ENCODE measurements at regions not wholly inside any gene's neighbourhood (a gene's known extent, or its start where the extent isn't known, plus 50 kb on each side); places are given as distances from the start of the nearest gene placed in this dataset.
"Not testable (repeated sequence)": the region's sequence is repeated elsewhere in the genome, so short reads cannot be mapped to it uniquely, and the experiment has no call there.

GRCh38 chr6:4210629-4211419, 75.4 kb upstream of the ECI2 start:
- Histone ChIP-seq H3K9me3 (ENCODE audit: low read length) (peaks cover 5% of the 10 kb centered on the region; the same call in 1 of the 2 replicates), H3K27me3 (ENCODE audit: low read length) (no peaks in the 10 kb centered on the region), H2AFZ (ENCODE audit: low read length) (no peak overlapping the region), H3K9ac (ENCODE audit: low read length) (no peak overlapping the region), H3K4me3 (ENCODE audit: low read length) (no peak overlapping the region), H3K4me1 (ENCODE audit: low read length) (no peaks in the 10 kb centered on the region), H3K79me2 (ENCODE audit: low read length) (no peaks in the 10 kb centered on the region), H4K20me1 (ENCODE audit: insufficient read depth, low read depth, low read length) (no peaks in the 10 kb centered on the region), H3K36me3 (ENCODE audit: insufficient read depth, low read length) (no peaks in the 10 kb centered on the region), H3K4me2 (ENCODE audit: low read depth, low read length, poor library complexity, severe bottlenecking) (no peak overlapping the region), H3K9me2 (replicated peaks; ENCODE audit: insufficient read depth, low read length) (no peaks in the 10 kb centered on the region), H3K27ac (ENCODE audit: low read length) (no peak overlapping the region)
- DNase-seq = peak; percentile 79

DNA sequence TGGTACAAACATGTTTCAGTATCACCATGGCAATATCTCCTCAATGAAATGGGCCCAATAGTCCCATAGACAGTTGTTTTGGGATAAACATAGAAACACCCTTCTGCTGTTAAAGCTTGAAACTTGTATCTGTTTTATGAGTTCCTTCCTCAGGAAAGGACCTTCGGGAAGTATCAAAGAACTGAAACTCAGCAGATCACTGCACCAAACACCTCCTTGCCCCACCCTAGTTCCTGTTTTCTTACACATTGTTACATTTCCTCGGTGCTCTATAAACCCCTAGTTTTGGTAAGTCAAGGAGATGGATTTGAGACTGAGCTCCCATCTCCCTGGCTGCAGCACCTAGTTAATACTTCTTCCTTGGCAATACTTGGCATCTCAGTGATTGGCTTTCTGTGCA, 73.8 kb upstream of the ECI2 start:
- no peaks in the 10 kb centered on the region for H4K20me1 ChIP-seq (ENCODE audit: insufficient read depth, low read depth, low read length)
- DNase-seq = no peak
- H3K36me3 ChIP-seq (ENCODE audit: insufficient read depth, low read length) = no peaks in the 10 kb centered on the region
- no peak overlapping the region for H3K27ac ChIP-seq (ENCODE audit: low read length)
- H3K79me2 ChIP-seq (ENCODE audit: low read length) = no peaks in the 10 kb centered on the region
- peaks cover 4% of the 10 kb centered on the region; the same call in 1 of the 2 replicates for H3K9me3 ChIP-seq (ENCODE audit: low read length)
- no peak overlapping the region for H3K9ac ChIP-seq (ENCODE audit: low read length)
- no peak overlapping the region for H2AFZ ChIP-seq (ENCODE audit: low read length)
- no peaks in the 10 kb centered on the region for H3K9me2 ChIP-seq (replicated peaks; ENCODE audit: insufficient read depth, low read length)
- H3K27me3 ChIP-seq (ENCODE audit: low read length) = no peaks in the 10 kb centered on the region
- no peak overlapping the region for H3K4me3 ChIP-seq (ENCODE audit: low read length)
- no peaks in the 10 kb centered on the region for H3K4me1 ChIP-seq (ENCODE audit: low read length)
- no peak overlapping the region for H3K4me2 ChIP-seq (ENCODE audit: low read depth, low read length, poor library complexity, severe bottlenecking)

- no peaks in the 10 kb centered on the region for H4K20me1 ChIP-seq (ENCODE audit: insufficient read depth, low read depth, low read length)
- no peaks in the 10 kb centered on the region for H3K9me3 ChIP-seq (ENCODE audit: low read length)
- no peak overlapping the region for H3K4me2 ChIP-seq (ENCODE audit: low read depth, low read length, poor library complexity, severe bottlenecking)
- no peaks in the 10 kb centered on the region for H3K79me2 ChIP-seq (ENCODE audit: low read length)
- no peaks in the 10 kb centered on the region for H3K9me2 ChIP-seq (replicated peaks; ENCODE audit: insufficient read depth, low read length)
- H2AFZ ChIP-seq (ENCODE audit: low read length) = no peak overlapping the region
- H3K9ac ChIP-seq (ENCODE audit: low read length) = no peak overlapping the region
- H3K36me3 ChIP-seq (ENCODE audit: insufficient read depth, low read length) = no peaks in the 10 kb centered on the region
- H3K27ac ChIP-seq (ENCODE audit: low read length) = no peak overlapping the region
- DNase-seq = no peak
- no peak overlapping the region for H3K4me3 ChIP-seq (ENCODE audit: low read length)
- H3K27me3 ChIP-seq (ENCODE audit: low read length) = no peaks in the 10 kb centered on the region
- no peaks in the 10 kb centered on the region for H3K4me1 ChIP-seq (ENCODE audit: low read length)
These were observed 72.8 kb upstream of the ECI2 start for GRCh38 chr6:4208158-4208557.

DNA sequence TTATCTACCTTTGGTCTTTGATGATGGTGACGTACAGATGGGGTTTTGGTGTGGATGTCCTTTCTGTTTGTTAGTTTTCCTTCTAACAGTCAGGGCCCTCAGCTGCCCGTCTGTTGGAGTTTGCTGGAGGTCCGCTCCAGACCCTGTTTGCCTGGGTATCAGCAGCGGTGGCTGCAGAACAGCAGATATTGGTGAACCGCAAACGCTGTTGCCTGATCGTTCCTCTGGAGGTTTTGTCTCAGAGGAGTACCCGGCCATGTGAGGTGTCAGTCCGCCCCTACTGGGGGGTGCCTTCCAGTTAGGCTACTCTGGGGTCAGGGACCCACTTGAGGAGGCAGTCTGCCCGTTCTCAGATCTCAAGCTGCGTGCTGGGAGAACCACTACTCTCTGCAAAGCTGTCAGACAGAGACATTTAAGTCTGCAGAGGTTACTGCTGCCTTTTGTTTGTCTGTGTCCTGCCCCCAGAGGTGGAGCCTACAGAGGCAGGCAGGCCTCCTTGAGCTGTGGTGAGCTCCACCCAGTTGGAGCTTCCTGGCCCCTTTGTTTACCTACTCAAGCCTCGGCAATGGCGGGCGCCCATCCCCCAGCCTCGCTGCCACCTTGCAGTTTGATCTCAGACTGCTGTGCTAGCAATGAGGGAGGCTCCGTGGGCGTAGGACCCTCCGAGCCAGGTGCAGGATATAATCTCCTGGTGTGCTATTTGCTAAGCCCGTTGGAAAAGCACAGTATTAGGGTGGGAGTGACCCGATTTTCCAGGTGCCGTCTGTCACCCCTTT, 68.5 kb upstream of the ECI2 start:
- not testable (repeated sequence) for H3K4me2 ChIP-seq (ENCODE audit: low read depth, low read length, poor library complexity, severe bottlenecking); H3K9ac ChIP-seq (ENCODE audit: low read length); H3K9me3 ChIP-seq (ENCODE audit: low read length); H3K27me3 ChIP-seq (ENCODE audit: low read length); H2AFZ ChIP-seq (ENCODE audit: low read length); H3K36me3 ChIP-seq (ENCODE audit: insufficient read depth, low read length); H3K79me2 ChIP-seq (ENCODE audit: low read length); H3K9me2 ChIP-seq (replicated peaks; ENCODE audit: insufficient read depth, low read length); H3K27ac ChIP-seq (ENCODE audit: low read length); H3K4me3 ChIP-seq (ENCODE audit: low read length); H3K4me1 ChIP-seq (ENCODE audit: low read length); DNase-seq; H4K20me1 ChIP-seq (ENCODE audit: insufficient read depth, low read depth, low read length)

GRCh38 chr6:4192627-4193026, 57.3 kb upstream of the ECI2 start:
- DNase-seq = peak; percentile 7
- Histone ChIP-seq H3K4me1 (ENCODE audit: low read length) (no peaks in the 10 kb centered on the region), H2AFZ (ENCODE audit: low read length) (no peak overlapping the region), H4K20me1 (ENCODE audit: insufficient read depth, low read depth, low read length) (no peaks in the 10 kb centered on the region), H3K27ac (ENCODE audit: low read length) (no peak overlapping the region), H3K9ac (ENCODE audit: low read length) (no peak overlapping the region), H3K27me3 (ENCODE audit: low read length) (no peaks in the 10 kb centered on the region), H3K9me2 (replicated peaks; ENCODE audit: insufficient read depth, low read length) (no peaks in the 10 kb centered on the region), H3K79me2 (ENCODE audit: low read length) (no peaks in the 10 kb centered on the region), H3K9me3 (ENCODE audit: low read length) (no peaks in the 10 kb centered on the region), H3K36me3 (ENCODE audit: insufficient read depth, low read length) (no peaks in the 10 kb centered on the region), H3K4me2 (ENCODE audit: low read depth, low read length, poor library complexity, severe bottlenecking) (no peak overlapping the region), H3K4me3 (ENCODE audit: low read length) (no peak overlapping the region)

GRCh38 chr6:4192173-4192572, 56.8 kb upstream of the ECI2 start:
- H4K20me1 ChIP-seq (ENCODE audit: insufficient read depth, low read depth, low read length) = no peaks in the 10 kb centered on the region
- H3K27ac ChIP-seq (ENCODE audit: low read length) = no peak overlapping the region
- H3K36me3 ChIP-seq (ENCODE audit: insufficient read depth, low read length) = no peaks in the 10 kb centered on the region
- no peak overlapping the region for H2AFZ ChIP-seq (ENCODE audit: low read length)
- no peaks in the 10 kb centered on the region for H3K9me2 ChIP-seq (replicated peaks; ENCODE audit: insufficient read depth, low read length)
- no peaks in the 10 kb centered on the region for H3K4me1 ChIP-seq (ENCODE audit: low read length)
- no peaks in the 10 kb centered on the region for H3K9me3 ChIP-seq (ENCODE audit: low read length)
- H3K9ac ChIP-seq (ENCODE audit: low read length) = no peak overlapping the region
- peak; percentile 32 for DNase-seq
- H3K4me2 ChIP-seq (ENCODE audit: low read depth, low read length, poor library complexity, severe bottlenecking) = no peak overlapping the region
- no peaks in the 10 kb centered on the region for H3K79me2 ChIP-seq (ENCODE audit: low read length)
- H3K27me3 ChIP-seq (ENCODE audit: low read length) = no peaks in the 10 kb centered on the region
- no peak overlapping the region for H3K4me3 ChIP-seq (ENCODE audit: low read length)

DNA sequence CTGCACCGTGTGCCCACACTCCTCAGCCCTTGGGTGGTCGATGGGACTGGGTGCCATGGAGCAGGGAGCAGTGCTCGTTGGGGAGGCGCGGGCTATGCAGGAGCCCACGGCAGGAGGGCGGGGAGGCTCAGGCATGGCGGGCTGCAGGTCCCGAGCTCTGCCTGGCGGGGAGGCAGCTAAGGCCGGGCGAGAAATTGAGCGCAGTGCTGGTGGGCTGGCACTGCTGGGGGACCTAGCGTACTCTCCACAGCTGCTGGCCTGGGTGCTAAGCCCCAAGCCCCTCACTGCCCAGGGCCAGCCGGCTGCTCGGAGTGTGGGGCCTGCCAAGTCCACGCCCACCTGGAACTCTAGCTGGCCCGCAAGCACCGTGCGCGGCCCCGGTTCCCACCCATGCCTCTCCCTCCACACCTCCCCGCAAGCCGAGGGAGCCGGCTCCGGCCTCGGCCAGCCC, 55.9 kb upstream of the ECI2 start:
- no peaks in the 10 kb centered on the region for H3K4me1 ChIP-seq (ENCODE audit: low read length)
- H3K9ac ChIP-seq (ENCODE audit: low read length) = no peak overlapping the region
- no peaks in the 10 kb centered on the region for H3K9me3 ChIP-seq (ENCODE audit: low read length)
- H2AFZ ChIP-seq (ENCODE audit: low read length) = no peak overlapping the region
- no peaks in the 10 kb centered on the region for H3K36me3 ChIP-seq (ENCODE audit: insufficient read depth, low read length)
- no peaks in the 10 kb centered on the region for H4K20me1 ChIP-seq (ENCODE audit: insufficient read depth, low read depth, low read length)
- H3K4me2 ChIP-seq (ENCODE audit: low read depth, low read length, poor library complexity, severe bottlenecking) = no peak overlapping the region
- DNase-seq = no peak
- no peaks in the 10 kb centered on the region for H3K27me3 ChIP-seq (ENCODE audit: low read length)
- H3K9me2 ChIP-seq (replicated peaks; ENCODE audit: insufficient read depth, low read length) = no peaks in the 10 kb centered on the region
- no peak overlapping the region for H3K27ac ChIP-seq (ENCODE audit: low read length)
- no peak overlapping the region for H3K4me3 ChIP-seq (ENCODE audit: low read length)
- no peaks in the 10 kb centered on the region for H3K79me2 ChIP-seq (ENCODE audit: low read length)

DNA sequence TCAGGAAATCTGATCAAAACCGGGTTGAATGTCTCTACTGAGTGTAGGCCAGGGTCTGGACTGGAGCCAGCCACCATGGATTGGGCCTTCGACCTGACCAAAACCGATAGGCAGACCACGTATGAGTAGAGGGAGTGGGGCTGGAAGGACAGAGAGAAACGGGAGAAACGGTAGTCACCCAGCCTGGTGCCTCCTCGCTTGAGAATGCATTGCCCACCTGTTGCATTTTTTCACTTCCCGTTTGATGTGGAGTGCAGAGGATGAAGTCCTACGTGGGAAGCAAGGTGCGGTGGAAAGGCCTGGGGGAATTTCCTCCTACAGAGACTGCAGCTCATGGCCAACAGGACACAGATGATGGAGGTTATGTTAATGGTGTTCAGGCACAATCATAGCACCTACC, 53.9 kb upstream of the ECI2 start:
- Histone ChIP-seq H3K4me3 (ENCODE audit: low read length) (no peak overlapping the region), H4K20me1 (ENCODE audit: insufficient read depth, low read depth, low read length) (no peaks in the 10 kb centered on the region), H3K9me2 (replicated peaks; ENCODE audit: insufficient read depth, low read length) (no peaks in the 10 kb centered on the region), H3K79me2 (ENCODE audit: low read length) (no peaks in the 10 kb centered on the region), H3K36me3 (ENCODE audit: insufficient read depth, low read length) (no peaks in the 10 kb centered on the region), H2AFZ (ENCODE audit: low read length) (no peak overlapping the region), H3K4me1 (ENCODE audit: low read length) (no peaks in the 10 kb centered on the region), H3K9ac (ENCODE audit: low read length) (no peak overlapping the region), H3K9me3 (ENCODE audit: low read length) (no peaks in the 10 kb centered on the region), H3K27ac (ENCODE audit: low read length) (no peak overlapping the region), H3K27me3 (ENCODE audit: low read length) (no peaks in the 10 kb centered on the region), H3K4me2 (ENCODE audit: low read depth, low read length, poor library complexity, severe bottlenecking) (no peak overlapping the region)
- DNase-seq = no peak
